ENCODE measurements at regions not wholly inside any gene's neighbourhood (a gene's known extent, or its start where the extent isn't known, plus 50 kb on each side); places are given as distances from the start of the nearest gene placed in this dataset.

DNA sequence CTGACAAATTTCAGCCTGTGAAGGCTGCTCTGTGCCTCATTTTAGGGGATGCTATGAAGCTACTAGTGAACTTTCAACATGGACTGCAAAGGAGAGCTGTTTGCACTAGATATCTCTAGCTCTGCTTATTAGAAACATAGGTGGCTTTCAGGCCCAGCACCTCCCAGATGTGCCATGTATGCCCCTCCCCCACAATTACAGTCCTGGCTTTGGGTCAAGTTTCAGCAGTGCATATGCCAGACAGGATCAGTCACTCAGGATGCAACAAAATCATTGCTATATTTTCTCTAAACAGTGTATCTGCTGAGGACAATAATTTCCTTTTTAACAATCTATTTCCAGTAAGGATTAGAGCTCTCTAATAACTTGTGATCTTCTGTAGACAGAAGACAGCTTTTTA, 178.8 kb upstream of the STAC start:
- Histone ChIP-seq H3K27me3 (replicated peaks; ENCODE audit: insufficient read depth, low read length) (no peaks in the 10 kb centered on the region), H3K4me1 (ENCODE audit: low read length) (no peaks in the 10 kb centered on the region), H3K27ac (ENCODE audit: low read length) (no peak overlapping the region), H3K36me3 (replicated peaks; ENCODE audit: insufficient read depth, low read length) (no peaks in the 10 kb centered on the region), H3K9ac (ENCODE audit: low read length) (no peak overlapping the region), H2AFZ (ENCODE audit: low read length) (no peak overlapping the region), H3K9me3 (replicated peaks; ENCODE audit: insufficient read depth, low read length) (no peaks in the 10 kb centered on the region), H3K79me2 (ENCODE audit: low read length) (no peaks in the 10 kb centered on the region), H3F3A (ENCODE audit: insufficient read depth, low read length) (no peaks in the 10 kb centered on the region), H3K4me3 (ENCODE audit: low read length) (no peak overlapping the region), H3K4me2 (ENCODE audit: low read depth, low read length) (no peak overlapping the region), H3K9me2 (replicated peaks; ENCODE audit: insufficient read depth, low read length) (no peaks in the 10 kb centered on the region), H4K20me1 (ENCODE audit: insufficient read depth, low read length) (no peaks in the 10 kb centered on the region)
- no peak for TF ChIP-seq EZH2 (optimal IDR thresholded peaks at IDR 0.05; ENCODE audit: low read depth, low read length)
- TF ChIP-seq EZH2phosphoT487 (IDR thresholded peaks at IDR 0.05; ENCODE audit: low read length), result no peak
- TF ChIP-seq, protein P1, sequence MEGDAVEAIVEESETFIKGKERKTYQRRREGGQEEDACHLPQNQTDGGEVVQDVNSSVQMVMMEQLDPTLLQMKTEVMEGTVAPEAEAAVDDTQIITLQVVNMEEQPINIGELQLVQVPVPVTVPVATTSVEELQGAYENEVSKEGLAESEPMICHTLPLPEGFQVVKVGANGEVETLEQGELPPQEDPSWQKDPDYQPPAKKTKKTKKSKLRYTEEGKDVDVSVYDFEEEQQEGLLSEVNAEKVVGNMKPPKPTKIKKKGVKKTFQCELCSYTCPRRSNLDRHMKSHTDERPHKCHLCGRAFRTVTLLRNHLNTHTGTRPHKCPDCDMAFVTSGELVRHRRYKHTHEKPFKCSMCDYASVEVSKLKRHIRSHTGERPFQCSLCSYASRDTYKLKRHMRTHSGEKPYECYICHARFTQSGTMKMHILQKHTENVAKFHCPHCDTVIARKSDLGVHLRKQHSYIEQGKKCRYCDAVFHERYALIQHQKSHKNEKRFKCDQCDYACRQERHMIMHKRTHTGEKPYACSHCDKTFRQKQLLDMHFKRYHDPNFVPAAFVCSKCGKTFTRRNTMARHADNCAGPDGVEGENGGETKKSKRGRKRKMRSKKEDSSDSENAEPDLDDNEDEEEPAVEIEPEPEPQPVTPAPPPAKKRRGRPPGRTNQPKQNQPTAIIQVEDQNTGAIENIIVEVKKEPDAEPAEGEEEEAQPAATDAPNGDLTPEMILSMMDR (IDR thresholded peaks at IDR 0.05; ENCODE audit: low read length), result no peak
- no peak for DNase-seq

DNA sequence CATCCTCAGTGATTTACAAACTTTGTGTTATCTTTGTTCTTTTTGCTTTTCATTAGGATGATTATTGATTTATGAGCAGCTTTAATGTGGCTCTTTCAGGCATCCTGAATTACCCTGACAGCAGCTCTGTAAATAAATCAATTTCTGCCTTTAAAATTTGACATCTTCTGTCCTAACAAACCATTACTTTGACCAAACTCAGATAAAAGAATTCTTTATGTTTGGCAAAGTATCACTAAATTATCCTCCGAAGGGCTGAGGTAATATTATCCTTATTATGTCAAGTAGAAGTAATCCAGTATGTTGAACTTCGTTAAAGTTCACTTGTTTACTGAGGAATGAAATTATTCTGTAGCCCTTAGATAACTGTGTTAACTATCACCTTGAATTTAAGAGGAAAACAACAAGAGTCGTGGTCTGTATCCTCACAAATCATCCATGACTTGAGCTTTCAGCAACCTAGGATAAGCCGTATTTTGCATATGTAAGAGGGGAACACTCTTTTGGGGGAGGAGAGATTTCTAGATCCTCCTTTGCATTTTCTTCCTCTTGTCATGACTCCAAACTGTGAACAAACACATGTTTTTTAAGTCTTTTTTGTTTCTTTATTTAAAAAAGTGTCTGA, 173.2 kb upstream of the STAC start:
- Histone ChIP-seq H2AFZ (ENCODE audit: low read length) (no peak overlapping the region), H3K9ac (ENCODE audit: low read length) (no peak overlapping the region), H4K20me1 (ENCODE audit: insufficient read depth, low read length) (no peaks in the 10 kb centered on the region), H3K4me1 (ENCODE audit: low read length) (peaks cover 8% of the 10 kb centered on the region; the same call in 1 of the 2 replicates), H3K27ac (ENCODE audit: low read length) (no peak overlapping the region), H3K36me3 (replicated peaks; ENCODE audit: insufficient read depth, low read length) (no peaks in the 10 kb centered on the region), H3K4me2 (ENCODE audit: low read depth, low read length) (no peak overlapping the region), H3F3A (ENCODE audit: insufficient read depth, low read length) (no peaks in the 10 kb centered on the region), H3K79me2 (ENCODE audit: low read length) (no peaks in the 10 kb centered on the region), H3K27me3 (replicated peaks; ENCODE audit: insufficient read depth, low read length) (no peaks in the 10 kb centered on the region), H3K9me3 (replicated peaks; ENCODE audit: insufficient read depth, low read length) (no peaks in the 10 kb centered on the region), H3K4me3 (ENCODE audit: low read length) (no peak overlapping the region), H3K9me2 (replicated peaks; ENCODE audit: insufficient read depth, low read length) (no peaks in the 10 kb centered on the region)
- no peak for DNase-seq
- TF ChIP-seq, protein P1 (IDR thresholded peaks at IDR 0.05; ENCODE audit: low read length), result no peak
- no peak for TF ChIP-seq EZH2 (optimal IDR thresholded peaks at IDR 0.05; ENCODE audit: low read depth, low read length)
- no peak for TF ChIP-seq EZH2phosphoT487 (IDR thresholded peaks at IDR 0.05; ENCODE audit: low read length)

DNA sequence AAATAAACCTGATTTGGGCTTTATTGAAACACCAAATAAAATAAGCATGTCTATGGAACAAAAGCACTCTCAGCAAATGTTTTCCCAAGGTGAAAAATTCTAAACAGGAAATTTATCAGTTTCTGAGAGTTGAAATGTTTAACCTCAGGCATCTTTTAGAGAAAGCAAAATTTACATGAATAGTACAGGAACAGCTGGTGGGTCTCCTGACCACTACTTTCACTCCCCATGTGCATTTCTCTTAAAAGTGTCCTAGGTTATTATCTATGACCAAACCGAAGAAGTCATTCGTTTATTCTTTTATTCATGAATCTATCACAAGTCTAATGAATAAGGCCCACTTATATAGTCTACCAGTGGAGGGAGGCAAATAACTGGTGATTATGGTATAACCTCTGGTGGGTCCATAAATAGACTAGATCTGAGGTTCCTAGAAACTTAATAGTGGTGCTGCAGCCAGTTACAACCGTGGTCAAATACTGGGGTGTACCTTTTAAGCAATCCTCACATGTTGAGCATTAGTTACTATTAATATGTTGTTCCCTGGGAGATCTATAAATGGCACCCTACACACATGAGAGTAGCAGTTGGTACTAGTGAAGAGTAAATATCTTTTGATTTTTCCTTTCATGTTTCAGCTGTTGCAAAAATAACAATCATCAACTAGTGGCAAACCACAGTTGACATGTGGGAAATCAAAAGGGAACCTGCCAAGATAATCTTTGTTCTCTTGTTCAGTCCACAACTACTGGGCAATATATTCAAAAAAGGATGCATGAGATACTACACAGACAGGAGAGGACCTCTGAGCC, 169.3 kb upstream of the STAC start:
- Histone ChIP-seq H3K9me2 (replicated peaks; ENCODE audit: insufficient read depth, low read length) (no peaks in the 10 kb centered on the region), H3F3A (ENCODE audit: insufficient read depth, low read length) (no peaks in the 10 kb centered on the region), H3K4me2 (ENCODE audit: low read depth, low read length) (no peak overlapping the region), H3K36me3 (replicated peaks; ENCODE audit: insufficient read depth, low read length) (no peaks in the 10 kb centered on the region), H3K79me2 (ENCODE audit: low read length) (no peaks in the 10 kb centered on the region), H2AFZ (ENCODE audit: low read length) (no peak overlapping the region), H3K27ac (ENCODE audit: low read length) (no peak overlapping the region), H3K27me3 (replicated peaks; ENCODE audit: insufficient read depth, low read length) (no peaks in the 10 kb centered on the region), H3K9ac (ENCODE audit: low read length) (no peak overlapping the region), H4K20me1 (ENCODE audit: insufficient read depth, low read length) (no peaks in the 10 kb centered on the region), H3K9me3 (replicated peaks; ENCODE audit: insufficient read depth, low read length) (no peaks in the 10 kb centered on the region), H3K4me3 (ENCODE audit: low read length) (no peak overlapping the region), H3K4me1 (ENCODE audit: low read length) (peaks cover 8% of the 10 kb centered on the region; the same call in 1 of the 2 replicates)
- TF ChIP-seq, protein P1 (IDR thresholded peaks at IDR 0.05; ENCODE audit: low read length), result peak; percentile 25; the same call in 1 of the 2 replicates
- TF ChIP-seq EZH2phosphoT487 (IDR thresholded peaks at IDR 0.05; ENCODE audit: low read length), result no peak
- DNase-seq, result peak; percentile 16
